ENCODE measurements at regions not wholly inside any gene's neighbourhood (a gene's known extent, or its start where the extent isn't known, plus 50 kb on each side); places are given as distances from the start of the nearest gene placed in this dataset.

GRCh38 chr4:65893271-65893670, 223.0 kb upstream of the EPHA5 start:
- ChIA-PET CTCF (no interaction called here), POLR2A (ENCODE audit: low non-redundant PET) (no interaction called here)
- H3K4me3 ChIP-seq (ENCODE audit: low read depth, low read length, poor library complexity, severe bottlenecking), result no peak overlapping the region
- H3K4me1 ChIP-seq (ENCODE audit: insufficient read depth, low read length, poor library complexity, severe bottlenecking), result peaks cover 30% of the 10 kb centered on the region
- intact Hi-C loops (cut with micrococcal nuclease; ENCODE audit: unreplicated experiment), result no loop called here
- H3K27ac ChIP-seq (ENCODE audit: low read depth, low read length, poor library complexity, severe bottlenecking), result peak overlapping the region; percentile 68
- no peaks in the 10 kb centered on the region for H3K9me3 ChIP-seq (ENCODE audit: low read depth, low read length, poor library complexity, severe bottlenecking)
- no TSS peak for BruUV-seq (replicated peaks)
- no peaks in the 10 kb centered on the region for H3K27me3 ChIP-seq (replicated peaks; ENCODE audit: insufficient read depth, low read depth, low read length, poor library complexity)
- DNase-seq (ENCODE audit: low spot score), result peak; percentile 73
- H3K36me3 ChIP-seq (ENCODE audit: insufficient read depth, low read length, poor library complexity, severe bottlenecking), result no peaks in the 10 kb centered on the region
- TF ChIP-seq EZH2 (IDR thresholded peaks at IDR 0.05; ENCODE audit: borderline replicate concordance, low read depth, low read length, poor library complexity, severe bottlenecking), result no peak
- no peak for TF ChIP-seq CTCF (conservative IDR thresholded peaks at IDR 0.05; ENCODE audit: low read depth, low read length)

- Histone ChIP-seq H3K9me3 (ENCODE audit: low read depth, low read length, poor library complexity, severe bottlenecking) (no peaks in the 10 kb centered on the region), H3K27ac (ENCODE audit: low read depth, low read length, poor library complexity, severe bottlenecking) (no peak overlapping the region), H3K4me3 (ENCODE audit: low read depth, low read length, poor library complexity, severe bottlenecking) (no peak overlapping the region), H3K4me1 (ENCODE audit: insufficient read depth, low read length, poor library complexity, severe bottlenecking) (no peaks in the 10 kb centered on the region), H3K36me3 (ENCODE audit: insufficient read depth, low read length, poor library complexity, severe bottlenecking) (no peaks in the 10 kb centered on the region), H3K27me3 (replicated peaks; ENCODE audit: insufficient read depth, low read depth, low read length, poor library complexity) (no peaks in the 10 kb centered on the region)
- BruUV-seq (replicated peaks), result no TSS peak
- ChIA-PET CTCF (no interaction called here), POLR2A (ENCODE audit: low non-redundant PET) (no interaction called here)
- peak; percentile 28 for DNase-seq (ENCODE audit: low spot score)
- intact Hi-C loops (cut with micrococcal nuclease; ENCODE audit: unreplicated experiment), result no loop called here
- TF ChIP-seq EZH2 (IDR thresholded peaks at IDR 0.05; ENCODE audit: borderline replicate concordance, low read depth, low read length, poor library complexity, severe bottlenecking), result no peak
- no peak for TF ChIP-seq CTCF (conservative IDR thresholded peaks at IDR 0.05; ENCODE audit: low read depth, low read length)
These were observed 210.3 kb upstream of the EPHA5 start for GRCh38 chr4:65880594-65880993.

- Histone ChIP-seq H3K36me3 (ENCODE audit: insufficient read depth, low read length, poor library complexity, severe bottlenecking) (no peaks in the 10 kb centered on the region), H3K4me3 (ENCODE audit: low read depth, low read length, poor library complexity, severe bottlenecking) (no peak overlapping the region), H3K4me1 (ENCODE audit: insufficient read depth, low read length, poor library complexity, severe bottlenecking) (no peaks in the 10 kb centered on the region), H3K27me3 (replicated peaks; ENCODE audit: insufficient read depth, low read depth, low read length, poor library complexity) (no peaks in the 10 kb centered on the region), H3K27ac (ENCODE audit: low read depth, low read length, poor library complexity, severe bottlenecking) (no peak overlapping the region), H3K9me3 (ENCODE audit: low read depth, low read length, poor library complexity, severe bottlenecking) (no peaks in the 10 kb centered on the region)
- intact Hi-C loops (cut with micrococcal nuclease; ENCODE audit: unreplicated experiment), result no loop called here
- ChIA-PET CTCF (no interaction called here), POLR2A (ENCODE audit: low non-redundant PET) (no interaction called here)
- BruUV-seq (replicated peaks), result no TSS peak
- no peak for DNase-seq (ENCODE audit: low spot score)
- no peak for TF ChIP-seq EZH2 (IDR thresholded peaks at IDR 0.05; ENCODE audit: borderline replicate concordance, low read depth, low read length, poor library complexity, severe bottlenecking)
- TF ChIP-seq CTCF (conservative IDR thresholded peaks at IDR 0.05; ENCODE audit: low read depth, low read length), result no peak
These were observed 198.0 kb upstream of the EPHA5 start for GRCh38 chr4:65868096-65868824.
